ENCODE measurements at regions not wholly inside any gene's neighbourhood (a gene's known extent, or its start where the extent isn't known, plus 50 kb on each side); places are given as distances from the start of the nearest gene placed in this dataset.

- Histone ChIP-seq H4K20me1 (ENCODE audit: control insufficient read depth, extremely low read depth, insufficient read depth, low read length) (no peaks in the 10 kb centered on the region), H3K4me3 (ENCODE audit: control insufficient read depth in 2 of 3, extremely low read depth in 1 of 3, insufficient read depth in 2 of 3, low read depth in 1 of 3, low read length in 3 of 3) (no peak overlapping the region), H2AFZ (ENCODE audit: control insufficient read depth, low read length) (no peak overlapping the region), H3K9me3 (ENCODE audit: control insufficient read depth, low read depth, low read length) (no peaks in the 10 kb centered on the region), H3K9ac (ENCODE audit: control insufficient read depth, extremely low read depth, insufficient read depth, low read length) (no peak overlapping the region), H3K36me3 (ENCODE audit: control insufficient read depth in 2 of 2, extremely low read depth in 1 of 2, insufficient read depth in 2 of 2, low read length in 2 of 2) (no peaks in the 10 kb centered on the region), H3K79me2 (ENCODE audit: control insufficient read depth, insufficient read depth, low read length) (no peaks in the 10 kb centered on the region), H3K4me1 (ENCODE audit: control insufficient read depth, extremely low read depth, insufficient read depth, low read length) (no peaks in the 10 kb centered on the region), H3K27ac (ENCODE audit: control insufficient read depth, insufficient read depth, low read length) (no peak overlapping the region), H3K9me1 (ENCODE audit: control insufficient read depth, extremely low read depth, insufficient read depth, low read length) (no peaks in the 10 kb centered on the region), H3K27me3 (ENCODE audit: control insufficient read depth, extremely low read depth, insufficient read depth, low read length) (no peaks in the 10 kb centered on the region), H3K4me2 (ENCODE audit: control insufficient read depth, extremely low read depth, insufficient read depth, low read depth, low read length) (no peak overlapping the region)
- DNase-seq (ENCODE audit: low read depth, low spot score) (no peak), FAIRE-seq (no peak)
- TF ChIP-seq EZH2 (IDR thresholded peaks at IDR 0.05; ENCODE audit: low read length) = no peak
- no peak for TF ChIP-seq CTCF (optimal IDR thresholded peaks at IDR 0.05 in 1 of 3, IDR thresholded peaks at IDR 0.05 in 1 of 3, conservative IDR thresholded peaks at IDR 0.05 in 1 of 3; ENCODE audit: extremely low read depth in 1 of 3, insufficient read depth in 2 of 3, low read length in 3 of 3)
- dilution Hi-C loops (cut with MboI; ENCODE audit: extremely low pct_ligation_motif_present, low sequenced_read_pairs) = no loop called here
These were observed 116.7 kb upstream of the LARGE1 start for GRCh38 chr22:34036931-34037330.

GRCh38 chr22:34038801-34039555 lies 118.7 kb upstream of the LARGE1 start:
- H3K4me2 ChIP-seq (ENCODE audit: control insufficient read depth, extremely low read depth, insufficient read depth, low read depth, low read length) = no peak overlapping the region
- H2AFZ ChIP-seq (ENCODE audit: control insufficient read depth, low read length) = no peak overlapping the region
- H3K9me3 ChIP-seq (ENCODE audit: control insufficient read depth, low read depth, low read length) = no peaks in the 10 kb centered on the region
- FAIRE-seq (no peak), DNase-seq (ENCODE audit: low read depth, low spot score) (no peak)
- no peaks in the 10 kb centered on the region for H4K20me1 ChIP-seq (ENCODE audit: control insufficient read depth, extremely low read depth, insufficient read depth, low read length)
- TF ChIP-seq CTCF (optimal IDR thresholded peaks at IDR 0.05 in 1 of 3, IDR thresholded peaks at IDR 0.05 in 1 of 3, conservative IDR thresholded peaks at IDR 0.05 in 1 of 3; ENCODE audit: extremely low read depth in 1 of 3, insufficient read depth in 2 of 3, low read length in 3 of 3) (no peak), EZH2 (IDR thresholded peaks at IDR 0.05; ENCODE audit: low read length) (no peak)
- no peak overlapping the region for H3K9ac ChIP-seq (ENCODE audit: control insufficient read depth, extremely low read depth, insufficient read depth, low read length)
- no peak overlapping the region for H3K27ac ChIP-seq (ENCODE audit: control insufficient read depth, insufficient read depth, low read length)
- dilution Hi-C loops (cut with MboI; ENCODE audit: extremely low pct_ligation_motif_present, low sequenced_read_pairs) = no loop called here
- no peaks in the 10 kb centered on the region for H3K36me3 ChIP-seq (ENCODE audit: control insufficient read depth in 2 of 2, extremely low read depth in 1 of 2, insufficient read depth in 2 of 2, low read length in 2 of 2)
- no peaks in the 10 kb centered on the region for H3K4me1 ChIP-seq (ENCODE audit: control insufficient read depth, extremely low read depth, insufficient read depth, low read length)
- H3K27me3 ChIP-seq (ENCODE audit: control insufficient read depth, extremely low read depth, insufficient read depth, low read length) = no peaks in the 10 kb centered on the region
- no peak overlapping the region for H3K4me3 ChIP-seq (ENCODE audit: control insufficient read depth in 2 of 3, extremely low read depth in 1 of 3, insufficient read depth in 2 of 3, low read depth in 1 of 3, low read length in 3 of 3)
- no peaks in the 10 kb centered on the region for H3K9me1 ChIP-seq (ENCODE audit: control insufficient read depth, extremely low read depth, insufficient read depth, low read length)
- H3K79me2 ChIP-seq (ENCODE audit: control insufficient read depth, insufficient read depth, low read length) = no peaks in the 10 kb centered on the region

All from keratinocyte (primary cell).